HCT116 (cell line): ENCODE measurements at regions not wholly inside any gene's neighbourhood (a gene's known extent, or its start where the extent isn't known, plus 50 kb on each side); places are given as distances from the start of the nearest gene placed in this dataset.

Source experiments
- ATAC-seq: fragments of 200-7000 bp; cut with Tn5 transposase; 2 replicates; pipeline ENCODE4 v1.9.1; 2020; ENCODE audit warnings: mild to moderate bottlenecking, moderate library complexity
- BruUV-seq: library from RNA; stranded (reverse); fragments of 400-500 nt; replicated peaks from 2 replicates; lab custom pipeline; 2021; lab: Mats Ljungman, UMichigan
- CTCF ChIA-PET: fragments of 300-600 bp; sonication (Branson Sonifier 250); formaldehyde crosslinking; loops from one replicate; lab custom pipeline; 2021; ENCODE audit warnings: antibody characterized with exemption; lab: Charles Lee
- POLR2A ChIA-PET: fragments of 300-600, 350-600 bp; sonication (Branson Sonifier 250); formaldehyde crosslinking; loops from one replicate; lab custom pipeline; 2021; ENCODE audit warnings: antibody characterized with exemption; lab: Charles Lee
- RAD21 ChIA-PET, 2 experiments: fragments of 300-600 bp; sonication (Branson Sonifier 250); formaldehyde crosslinking; loops; one replicate each; lab custom pipeline; 2023; ENCODE audit warnings: low total read pairs in 2 of 2; ENCODE audit not compliant: uncharacterized antibody in 2 of 2, unreplicated experiment in 2 of 2, low non-redundant PET in 1 of 2; lab: Charles Lee
- DNase-seq: peaks from one replicate; pipeline ENCODE4 v3.0.0-alpha.2; 2010; ENCODE audit warnings: low read depth, low spot score
- H2AFZ ChIP-seq: fragments of 200-600 bp; shearing (Covaris generic), sonication (generic); 2 replicates; pipeline ENCODE4 v1.6.1; 2017; ENCODE audit warnings: low read depth, mixed run types, mixed read lengths, antibody characterized with exemption, low read length; ENCODE audit not compliant: poor library complexity, severe bottlenecking
- H3K27ac ChIP-seq: 2 replicates; pipeline ENCODE4 v1.5.1; 2012; ENCODE audit warnings: low read depth, low read length
- H3K27me3 ChIP-seq: fragments of 200-600 bp; sonication (generic); 2 replicates; pipeline ENCODE4 v1.6.1; 2016; ENCODE audit warnings: mixed run types, low read length, mixed read lengths; ENCODE audit not compliant: insufficient read depth
- H3K36me3 ChIP-seq, 2 experiments: fragments of 200-500 bp in 1 of 2; fragments of 200-600 bp in 1 of 2; sonication (Bioruptor generic) in 1 of 2; sonication (generic) in 1 of 2; 2 replicates each; pipeline versions ENCODE4 v1.5.1 to v1.6.1; 2014 to 2016; ENCODE audit warnings: low read length in 2 of 2, inconsistent platforms in 1 of 2, mixed read lengths in 1 of 2, mixed run types in 1 of 2; ENCODE audit not compliant: insufficient read depth in 2 of 2, control insufficient read depth in 1 of 2
- H3K4me1 ChIP-seq, 2 experiments: fragments of 200-600 bp in 1 of 2; sonication (generic) in 1 of 2; 2 replicates each; pipeline versions ENCODE4 v1.5.1 to v1.6.1; 2012 to 2017; ENCODE audit warnings: low read length in 2 of 2, inconsistent platforms in 1 of 2, mild to moderate bottlenecking in 1 of 2, mixed read lengths in 1 of 2, mixed run types in 1 of 2, moderate library complexity in 1 of 2; ENCODE audit not compliant: insufficient read depth in 2 of 2, control insufficient read depth in 1 of 2
- H3K4me2 ChIP-seq: fragments of 200-600 bp; sonication (generic); 2 replicates; pipeline ENCODE4 v1.6.1; 2017; ENCODE audit warnings: mixed run types, low read length, mixed read lengths
- H3K4me3 ChIP-seq, 2 experiments: fragments of 200-600 bp in 1 of 2; sonication (generic) in 1 of 2; replicated peaks in 1 of 2; 2 replicates each; pipeline ENCODE4 v1.5.1; 2011 to 2016; ENCODE audit warnings: low read length in 2 of 2, control low read depth in 1 of 2, low read depth in 1 of 2, mild to moderate bottlenecking in 1 of 2, mixed read lengths in 1 of 2, mixed run types in 1 of 2
- H3K79me2 ChIP-seq: fragments of 200-600 bp; sonication (generic); 2 replicates; pipeline ENCODE4 v1.6.1; 2017; ENCODE audit warnings: mild to moderate bottlenecking, mixed run types, low read length, moderate library complexity, mixed read lengths; ENCODE audit not compliant: insufficient read depth
- H3K9ac ChIP-seq: fragments of 200-600 bp; sonication (generic); 2 replicates; pipeline ENCODE4 v1.6.1; 2016; ENCODE audit warnings: low read length, mixed read lengths
- H3K9me2 ChIP-seq: fragments of 200-600 bp; sonication (generic), shearing (Covaris generic); 2 replicates; pipeline ENCODE4 v1.6.1; 2017; ENCODE audit warnings: mixed run types, mild to moderate bottlenecking, moderate library complexity; ENCODE audit not compliant: insufficient read depth
- H3K9me3 ChIP-seq, 2 experiments: fragments of 200-500 bp in 1 of 2; fragments of 200-600 bp in 1 of 2; sonication (Bioruptor generic) in 1 of 2; sonication (generic) in 1 of 2; 2 replicates each; pipeline ENCODE4 v1.6.1; 2014 to 2017; ENCODE audit warnings: low read length in 2 of 2, mixed read lengths in 2 of 2, inconsistent platforms in 1 of 2, low read depth in 1 of 2, mild to moderate bottlenecking in 1 of 2, mixed run types in 1 of 2, moderate library complexity in 1 of 2; ENCODE audit not compliant: control insufficient read depth in 1 of 2, insufficient read depth in 1 of 2
- H4K20me1 ChIP-seq: fragments of 200-600 bp; sonication (generic), shearing (Covaris generic); 2 replicates; pipeline ENCODE4 v1.6.1; 2017; ENCODE audit warnings: mixed run types, mild to moderate bottlenecking, moderate library complexity; ENCODE audit not compliant: insufficient read depth
- EGR1 ChIP-seq: IDR thresholded peaks from 2 replicates; pipeline ENCODE4 v1.6.1; 2012; ENCODE audit warnings: low read depth
- EZH2 ChIP-seq: fragments of 200-600 bp; sonication (generic); IDR thresholded peaks from 2 replicates; pipeline ENCODE4 v1.6.1; 2017; ENCODE audit warnings: antibody characterized with exemption, mixed run types
- FOSL1 ChIP-seq: IDR thresholded peaks from 2 replicates; pipeline ENCODE4 v1.6.1; 2012; ENCODE audit warnings: low read depth
- JUND ChIP-seq: IDR thresholded peaks from 2 replicates; pipeline ENCODE4 v1.6.1; 2012
- RAD21 ChIP-seq: IDR thresholded peaks from 2 replicates; pipeline ENCODE4 v1.6.1; 2012; ENCODE audit warnings: low read depth, mild to moderate bottlenecking
- SIN3A ChIP-seq: IDR thresholded peaks from 2 replicates; pipeline ENCODE4 v1.6.1; 2012; ENCODE audit warnings: low read depth
- SRF ChIP-seq: IDR thresholded peaks from 2 replicates; pipeline ENCODE4 v1.6.1; 2012; ENCODE audit warnings: low read depth
- YY1 ChIP-seq: IDR thresholded peaks from 2 replicates; pipeline ENCODE4 v1.6.1; 2011; ENCODE audit warnings: low read length, low read depth, moderate library complexity, mild to moderate bottlenecking; ENCODE audit not compliant: insufficient replicate concordance; ENCODE audit errors: extremely low read depth
- ZFX ChIP-seq: fragments of 450-650 bp; IDR thresholded peaks from 2 replicates; pipeline ENCODE4 v1.6.1; 2017
- intact Hi-C: fragments of 100-400 bp; cut with micrococcal nuclease; formaldehyde crosslinking; loops from 2 replicates; pipeline ENCODE4 v1.10.0; 2022
- TF ChIP-seq, protein P1 (sequence below): IDR thresholded peaks from 2 replicates; pipeline ENCODE4 v1.6.1; 2012
- TF ChIP-seq, protein P2 (sequence below): IDR thresholded peaks from 2 replicates; pipeline ENCODE4 v1.6.1; 2011; ENCODE audit warnings: mild to moderate bottlenecking, low read length, moderate library complexity; ENCODE audit not compliant: insufficient replicate concordance; ENCODE audit errors: extremely low read depth
- TF ChIP-seq, protein P3 (sequence below), 3 experiments: fragments of 200-600 bp in 1 of 3; sonication (generic) in 1 of 3; IDR thresholded peaks in 2 of 3; conservative IDR thresholded peaks in 1 of 3; 2 replicates each; pipeline ENCODE4 v1.5.1; 2012 to 2017; ENCODE audit warnings: low read depth in 2 of 3, low read length in 2 of 3, antibody characterized with exemption in 1 of 3, borderline replicate concordance in 1 of 3, control low read depth in 1 of 3, mild to moderate bottlenecking in 1 of 3, mixed read lengths in 1 of 3, mixed run types in 1 of 3, moderate library complexity in 1 of 3; ENCODE audit not compliant: insufficient read depth in 1 of 3
- TF ChIP-seq, protein P4 (sequence below): IDR thresholded peaks from 2 replicates; pipeline ENCODE4 v1.6.1; 2012

DNA sequence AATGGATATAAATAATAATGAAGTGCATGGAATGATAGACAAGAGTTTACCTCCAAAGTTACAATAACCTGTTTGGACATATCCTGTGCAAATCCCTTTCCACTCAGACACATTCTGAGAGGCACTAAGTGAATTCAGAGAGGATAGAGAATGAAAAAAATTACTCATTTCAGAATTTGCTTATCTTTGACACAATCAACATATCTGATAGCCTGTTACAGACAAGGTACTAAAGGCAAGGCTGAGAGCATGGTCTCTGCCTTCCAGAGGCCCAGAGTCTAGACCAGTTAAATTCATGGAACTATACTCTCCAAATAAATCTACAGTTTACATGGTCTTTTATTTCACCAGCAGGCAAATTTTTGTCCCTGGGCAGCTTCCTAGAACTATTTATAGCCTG, 371.8 kb upstream of the PTGER4 start:
- intact Hi-C loops: no loop called here
- no peak overlapping the region for H3K9ac ChIP-seq
- H3K4me1 ChIP-seq: no peaks in the 10 kb centered on the region
- no peak overlapping the region for H2AFZ ChIP-seq
- no peak overlapping the region for H3K27ac ChIP-seq
- no peaks in the 10 kb centered on the region for H3K27me3 ChIP-seq
- no peaks in the 10 kb centered on the region for H3K9me3 ChIP-seq
- no peak overlapping the region for H3K4me3 ChIP-seq
- ChIA-PET CTCF (no interaction called here), RAD21 (no interaction called here)
- no TSS peak for BruUV-seq
- no peaks in the 10 kb centered on the region for H3K9me2 ChIP-seq
- no peaks in the 10 kb centered on the region for H4K20me1 ChIP-seq
- no peak overlapping the region for H3K4me2 ChIP-seq
- TF ChIP-seq FOSL1: no peak
- no peak for TF ChIP-seq ZFX
- TF ChIP-seq EGR1: no peak
- no peak for TF ChIP-seq YY1
- TF ChIP-seq, protein P1, sequence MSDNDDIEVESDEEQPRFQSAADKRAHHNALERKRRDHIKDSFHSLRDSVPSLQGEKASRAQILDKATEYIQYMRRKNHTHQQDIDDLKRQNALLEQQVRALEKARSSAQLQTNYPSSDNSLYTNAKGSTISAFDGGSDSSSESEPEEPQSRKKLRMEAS: no peak
- no peak for TF ChIP-seq JUND
- TF ChIP-seq SRF: no peak
- TF ChIP-seq, protein P2, sequence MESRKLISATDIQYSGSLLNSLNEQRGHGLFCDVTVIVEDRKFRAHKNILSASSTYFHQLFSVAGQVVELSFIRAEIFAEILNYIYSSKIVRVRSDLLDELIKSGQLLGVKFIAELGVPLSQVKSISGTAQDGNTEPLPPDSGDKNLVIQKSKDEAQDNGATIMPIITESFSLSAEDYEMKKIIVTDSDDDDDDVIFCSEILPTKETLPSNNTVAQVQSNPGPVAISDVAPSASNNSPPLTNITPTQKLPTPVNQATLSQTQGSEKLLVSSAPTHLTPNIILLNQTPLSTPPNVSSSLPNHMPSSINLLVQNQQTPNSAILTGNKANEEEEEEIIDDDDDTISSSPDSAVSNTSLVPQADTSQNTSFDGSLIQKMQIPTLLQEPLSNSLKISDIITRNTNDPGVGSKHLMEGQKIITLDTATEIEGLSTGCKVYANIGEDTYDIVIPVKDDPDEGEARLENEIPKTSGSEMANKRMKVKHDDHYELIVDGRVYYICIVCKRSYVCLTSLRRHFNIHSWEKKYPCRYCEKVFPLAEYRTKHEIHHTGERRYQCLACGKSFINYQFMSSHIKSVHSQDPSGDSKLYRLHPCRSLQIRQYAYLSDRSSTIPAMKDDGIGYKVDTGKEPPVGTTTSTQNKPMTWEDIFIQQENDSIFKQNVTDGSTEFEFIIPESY: no peak
- TF ChIP-seq, protein P3, sequence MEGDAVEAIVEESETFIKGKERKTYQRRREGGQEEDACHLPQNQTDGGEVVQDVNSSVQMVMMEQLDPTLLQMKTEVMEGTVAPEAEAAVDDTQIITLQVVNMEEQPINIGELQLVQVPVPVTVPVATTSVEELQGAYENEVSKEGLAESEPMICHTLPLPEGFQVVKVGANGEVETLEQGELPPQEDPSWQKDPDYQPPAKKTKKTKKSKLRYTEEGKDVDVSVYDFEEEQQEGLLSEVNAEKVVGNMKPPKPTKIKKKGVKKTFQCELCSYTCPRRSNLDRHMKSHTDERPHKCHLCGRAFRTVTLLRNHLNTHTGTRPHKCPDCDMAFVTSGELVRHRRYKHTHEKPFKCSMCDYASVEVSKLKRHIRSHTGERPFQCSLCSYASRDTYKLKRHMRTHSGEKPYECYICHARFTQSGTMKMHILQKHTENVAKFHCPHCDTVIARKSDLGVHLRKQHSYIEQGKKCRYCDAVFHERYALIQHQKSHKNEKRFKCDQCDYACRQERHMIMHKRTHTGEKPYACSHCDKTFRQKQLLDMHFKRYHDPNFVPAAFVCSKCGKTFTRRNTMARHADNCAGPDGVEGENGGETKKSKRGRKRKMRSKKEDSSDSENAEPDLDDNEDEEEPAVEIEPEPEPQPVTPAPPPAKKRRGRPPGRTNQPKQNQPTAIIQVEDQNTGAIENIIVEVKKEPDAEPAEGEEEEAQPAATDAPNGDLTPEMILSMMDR (IDR thresholded peaks at IDR 0.05 in 2 of 3, conservative IDR thresholded peaks at IDR 0.05 in 1 of 3; ENCODE audit: borderline replicate concordance in 1 of 3, insufficient read depth in 1 of 3, low read depth in 2 of 3, low read length in 2 of 3): no peak
- TF ChIP-seq EZH2: no peak
- TF ChIP-seq RAD21: no peak
- TF ChIP-seq SIN3A: no peak
- TF ChIP-seq, protein P4, sequence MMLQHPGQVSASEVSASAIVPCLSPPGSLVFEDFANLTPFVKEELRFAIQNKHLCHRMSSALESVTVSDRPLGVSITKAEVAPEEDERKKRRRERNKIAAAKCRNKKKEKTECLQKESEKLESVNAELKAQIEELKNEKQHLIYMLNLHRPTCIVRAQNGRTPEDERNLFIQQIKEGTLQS: no peak
- TF ChIP-seq, all 23 proteins: peak for 0
- H3K79me2 ChIP-seq: no peaks in the 10 kb centered on the region
- DNase-seq (no peak), ATAC-seq (no peak)
- POLR2A ChIA-PET: no interaction called here
- no peaks in the 10 kb centered on the region for H3K36me3 ChIP-seq
